A172 (cell line): ENCODE measurements at regions not wholly inside any gene's neighbourhood (a gene's known extent, or its start where the extent isn't known, plus 50 kb on each side); places are given as distances from the start of the nearest gene placed in this dataset.

ENCODE experiments used
- DNase-seq: peaks from one replicate; pipeline ENCODE4 v3.0.0-alpha.2; 2015; ENCODE audit warnings: low spot score

DNA sequence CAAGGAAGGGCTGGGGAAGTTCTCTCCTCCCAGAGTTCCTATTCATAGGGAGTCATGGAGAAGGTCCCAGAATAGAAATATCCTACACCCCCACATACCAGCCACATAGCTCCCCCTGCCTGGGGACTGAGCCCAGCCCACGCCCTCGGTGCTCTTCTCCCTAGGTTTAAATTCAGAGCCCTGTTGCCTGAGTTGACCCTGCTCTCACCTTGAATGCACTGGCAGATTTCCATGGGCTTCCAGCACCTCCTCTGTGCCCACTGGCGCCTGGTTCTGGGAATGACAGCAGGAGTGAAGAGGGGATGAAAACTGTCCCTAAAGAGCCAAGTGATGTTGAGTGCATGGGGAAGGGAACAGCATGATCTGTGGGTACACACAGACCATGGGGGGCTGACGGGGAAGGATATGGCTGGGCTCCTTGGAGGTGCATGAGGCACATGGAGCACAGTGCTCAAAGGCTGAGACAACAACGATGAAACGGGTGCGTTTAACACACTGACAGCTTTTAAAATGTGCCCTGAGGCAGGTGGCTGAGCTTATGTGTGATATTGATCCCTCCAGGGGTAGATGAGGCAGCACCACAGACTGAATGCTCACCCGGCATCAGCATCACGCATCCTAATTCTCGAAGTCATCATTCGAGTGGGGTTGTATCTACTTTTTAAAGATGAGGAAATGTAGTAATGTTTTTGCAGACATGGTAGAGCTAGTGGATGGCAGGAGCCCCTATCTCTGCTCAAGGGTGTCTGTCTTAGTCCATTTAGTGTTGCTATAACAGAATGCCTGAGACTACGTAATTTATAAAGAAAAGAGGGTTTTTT is 53.7 kb upstream of the IGFBP3 start:
- DNase-seq = no peak

DNA sequence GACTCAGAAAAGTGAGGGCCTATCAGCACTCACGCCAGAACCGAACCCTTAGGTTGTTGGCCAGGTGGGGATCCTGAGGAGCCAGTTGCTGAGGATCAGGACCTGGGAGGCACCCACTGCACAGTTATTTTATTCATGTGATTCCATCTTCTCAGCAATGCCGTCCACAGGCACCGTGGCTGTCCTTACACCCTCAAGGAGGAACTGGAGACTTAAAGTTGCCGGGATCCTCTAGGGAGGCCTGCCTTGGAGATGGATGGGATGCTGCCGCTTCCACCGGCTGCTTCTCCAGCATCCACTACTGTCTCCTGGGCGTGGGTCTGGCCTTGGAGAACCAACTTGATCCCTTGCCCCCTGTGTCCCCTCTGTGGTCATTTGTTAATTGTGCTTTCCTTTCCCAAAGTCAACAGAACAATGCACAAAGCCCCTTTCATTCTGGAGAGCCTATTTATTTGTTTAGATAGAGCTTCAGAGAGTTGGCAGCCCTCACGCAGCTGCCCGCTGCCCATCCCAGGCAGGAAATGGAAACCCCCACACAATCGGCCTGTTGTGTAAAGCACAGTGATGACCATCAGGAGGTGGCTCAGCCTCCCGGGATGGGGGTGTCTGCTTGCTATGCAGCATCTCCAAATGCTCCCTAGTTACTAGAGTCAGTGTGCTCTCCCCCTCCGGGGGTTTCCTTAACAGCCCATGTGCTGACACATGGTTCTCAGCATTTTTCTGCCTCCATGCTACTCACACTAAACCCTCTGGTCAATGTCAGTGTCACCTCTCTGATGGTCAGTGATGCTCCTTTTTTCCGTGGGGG is 52.9 kb upstream of the IGFBP3 start:
- DNase-seq = peak; percentile 77

DNA sequence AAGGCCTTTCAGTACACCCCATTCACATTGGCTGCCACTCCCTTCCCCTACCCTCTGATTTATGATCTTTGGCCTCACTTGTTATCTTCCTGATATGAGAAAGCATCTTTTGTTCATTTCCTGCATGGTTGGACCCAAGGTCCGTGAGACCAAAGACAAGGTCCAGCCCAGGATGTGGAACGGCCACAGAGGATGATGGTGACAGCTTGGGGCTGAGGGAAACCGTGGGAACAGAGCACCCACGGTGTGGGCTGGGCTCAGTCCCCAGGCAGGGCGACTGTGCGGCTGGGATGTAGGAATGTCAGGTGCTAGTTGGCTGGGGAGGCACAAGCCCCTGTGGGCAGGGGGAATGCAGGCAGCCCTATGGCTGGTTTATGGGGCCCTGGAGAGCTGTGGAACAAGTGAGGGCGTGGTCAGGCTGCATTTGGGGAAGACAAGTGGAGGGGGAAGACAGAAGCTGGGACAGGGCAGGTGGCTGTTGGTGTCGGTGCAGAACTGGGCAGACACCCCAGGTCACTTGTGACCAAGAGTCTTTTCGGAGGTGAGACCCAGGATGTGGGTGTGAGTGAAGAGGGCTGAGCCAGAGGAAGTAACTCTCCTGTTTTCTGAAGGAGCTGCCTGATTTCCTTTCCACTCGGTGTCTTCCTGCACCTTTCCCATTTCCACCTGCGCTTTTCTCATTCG is 51.7 kb upstream of the IGFBP3 start:
- DNase-seq = peak; percentile 28

DNA sequence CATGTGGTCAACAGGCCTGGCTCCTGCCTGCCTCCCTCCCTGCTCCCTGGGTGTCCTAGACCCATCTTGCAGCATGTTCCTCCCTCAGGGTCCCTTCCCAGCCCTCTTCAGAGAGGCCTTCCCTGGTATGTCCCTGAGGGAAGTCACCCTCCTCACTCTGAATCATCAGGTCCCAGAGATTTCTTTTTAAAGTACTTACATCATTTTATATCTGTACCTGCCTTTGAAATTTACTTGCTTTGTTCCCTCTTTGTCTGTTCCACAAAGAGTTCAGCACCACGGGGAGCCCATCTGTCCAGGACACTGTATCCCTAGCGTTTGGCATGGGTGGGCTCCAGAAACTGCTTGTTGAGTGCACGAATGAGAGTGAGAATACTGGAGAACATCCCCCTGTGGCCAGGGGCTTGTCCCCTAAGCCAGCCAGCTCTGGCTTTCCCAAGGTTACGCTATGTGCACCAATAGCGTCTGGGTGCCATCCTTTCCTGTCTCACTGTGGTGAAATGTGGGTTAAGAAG is 50.6 kb upstream of the IGFBP3 start:
- DNase-seq = no peak

DNA sequence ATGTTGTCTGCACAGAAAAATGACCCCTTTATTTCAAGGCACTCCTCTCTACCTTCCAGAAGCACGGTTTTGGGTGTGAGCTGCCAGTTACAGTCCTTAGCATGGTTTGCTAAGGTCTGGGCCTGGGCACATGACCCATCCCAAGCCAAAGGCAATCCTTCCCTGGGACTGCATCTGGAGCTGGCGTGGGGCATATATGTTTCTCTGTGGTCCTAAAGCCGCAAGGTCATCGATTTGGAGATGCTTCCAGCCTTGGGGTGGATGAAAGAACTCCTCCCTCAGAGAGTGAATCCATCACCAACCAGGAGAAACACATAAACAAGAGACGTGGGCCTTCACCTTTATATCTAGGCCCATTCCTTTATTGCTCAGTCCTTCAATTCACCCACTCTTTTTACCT is 50.1 kb upstream of the IGFBP3 start:
- DNase-seq = no peak
